ENCODE measurements at regions not wholly inside any gene's neighbourhood (a gene's known extent, or its start where the extent isn't known, plus 50 kb on each side); places are given as distances from the start of the nearest gene placed in this dataset.
A peak's percentile ranks its signal among the peaks of the same experiment; 100 is the strongest.

- no peaks in the 10 kb centered on the region for H3K36me3 ChIP-seq (ENCODE audit: control insufficient read depth, insufficient read depth, low read length)
- no peak overlapping the region for H3K27ac ChIP-seq (ENCODE audit: insufficient read depth, low read length)
- H3K79me2 ChIP-seq (ENCODE audit: control insufficient read depth, insufficient read depth, low read length), result no peaks in the 10 kb centered on the region
- no peak for TF ChIP-seq CTCF (conservative IDR thresholded peaks at IDR 0.05 in 1 of 2, IDR thresholded peaks at IDR 0.05 in 1 of 2; ENCODE audit: low read depth in 1 of 2, low read length in 2 of 2)
- TF ChIP-seq EZH2 (IDR thresholded peaks at IDR 0.05; ENCODE audit: low read length, missing control alignments), result no peak
- H2AFZ ChIP-seq (ENCODE audit: low read length), result no peak overlapping the region
- no peaks in the 10 kb centered on the region for H3K9me3 ChIP-seq (ENCODE audit: control insufficient read depth, insufficient read depth, low read depth, low read length)
- no peak overlapping the region for H3K9ac ChIP-seq (ENCODE audit: insufficient read depth, low read length)
- no peaks in the 10 kb centered on the region for H3K27me3 ChIP-seq (ENCODE audit: control insufficient read depth, insufficient read depth, low read length)
- H3K4me2 ChIP-seq (ENCODE audit: extremely low read depth, insufficient read depth, low read length), result no peak overlapping the region
- H4K20me1 ChIP-seq (ENCODE audit: control insufficient read depth, extremely low read depth, insufficient read depth, low read length), result no peaks in the 10 kb centered on the region
- H3K4me3 ChIP-seq (replicated peaks in 1 of 4; ENCODE audit: control extremely low read depth in 1 of 4, insufficient read depth in 1 of 4, low read depth in 3 of 4, low read length in 4 of 4), result no peak overlapping the region
- no peak for DNase-seq (ENCODE audit: low read depth in 2 of 2)
- H3K4me1 ChIP-seq (ENCODE audit: control insufficient read depth, extremely low read depth, insufficient read depth, low read length), result no peaks in the 10 kb centered on the region
Observed at GRCh38 chr3:20403986-20404740, 218.2 kb upstream of the SGO1 start.

GRCh38 chr3:20401253-20401652 lies 215.2 kb upstream of the SGO1 start:
- TF ChIP-seq CTCF (conservative IDR thresholded peaks at IDR 0.05 in 1 of 2, IDR thresholded peaks at IDR 0.05 in 1 of 2; ENCODE audit: low read depth in 1 of 2, low read length in 2 of 2) (no peak), EZH2 (IDR thresholded peaks at IDR 0.05; ENCODE audit: low read length, missing control alignments) (no peak)
- Histone ChIP-seq H3K4me1 (ENCODE audit: control insufficient read depth, extremely low read depth, insufficient read depth, low read length) (no peaks in the 10 kb centered on the region), H3K27me3 (ENCODE audit: control insufficient read depth, insufficient read depth, low read length) (no peaks in the 10 kb centered on the region), H3K4me3 (replicated peaks in 1 of 4; ENCODE audit: control extremely low read depth in 1 of 4, insufficient read depth in 1 of 4, low read depth in 3 of 4, low read length in 4 of 4) (no peak overlapping the region), H3K79me2 (ENCODE audit: control insufficient read depth, insufficient read depth, low read length) (no peaks in the 10 kb centered on the region), H3K36me3 (ENCODE audit: control insufficient read depth, insufficient read depth, low read length) (no peaks in the 10 kb centered on the region), H3K4me2 (ENCODE audit: extremely low read depth, insufficient read depth, low read length) (no peak overlapping the region), H3K27ac (ENCODE audit: insufficient read depth, low read length) (no peak overlapping the region), H4K20me1 (ENCODE audit: control insufficient read depth, extremely low read depth, insufficient read depth, low read length) (no peaks in the 10 kb centered on the region), H3K9ac (ENCODE audit: insufficient read depth, low read length) (no peak overlapping the region), H3K9me3 (ENCODE audit: control insufficient read depth, insufficient read depth, low read depth, low read length) (no peaks in the 10 kb centered on the region), H2AFZ (ENCODE audit: low read length) (no peak overlapping the region)
- DNase-seq (ENCODE audit: low read depth in 2 of 2), result peak in 1 of 2 donors; percentile 69

- no peak overlapping the region for H3K4me2 ChIP-seq (ENCODE audit: extremely low read depth, insufficient read depth, low read length)
- H3K27me3 ChIP-seq (ENCODE audit: control insufficient read depth, insufficient read depth, low read length), result no peaks in the 10 kb centered on the region
- TF ChIP-seq EZH2 (IDR thresholded peaks at IDR 0.05; ENCODE audit: low read length, missing control alignments) (no peak), CTCF (conservative IDR thresholded peaks at IDR 0.05 in 1 of 2, IDR thresholded peaks at IDR 0.05 in 1 of 2; ENCODE audit: low read depth in 1 of 2, low read length in 2 of 2) (no peak)
- H2AFZ ChIP-seq (ENCODE audit: low read length), result no peak overlapping the region
- H3K9me3 ChIP-seq (ENCODE audit: control insufficient read depth, insufficient read depth, low read depth, low read length), result no peaks in the 10 kb centered on the region
- H3K4me3 ChIP-seq (replicated peaks in 1 of 4; ENCODE audit: control extremely low read depth in 1 of 4, insufficient read depth in 1 of 4, low read depth in 3 of 4, low read length in 4 of 4), result no peak overlapping the region
- H3K4me1 ChIP-seq (ENCODE audit: control insufficient read depth, extremely low read depth, insufficient read depth, low read length), result no peaks in the 10 kb centered on the region
- H3K9ac ChIP-seq (ENCODE audit: insufficient read depth, low read length), result no peak overlapping the region
- no peaks in the 10 kb centered on the region for H4K20me1 ChIP-seq (ENCODE audit: control insufficient read depth, extremely low read depth, insufficient read depth, low read length)
- DNase-seq (ENCODE audit: low read depth in 2 of 2), result no peak
- no peak overlapping the region for H3K27ac ChIP-seq (ENCODE audit: insufficient read depth, low read length)
- H3K79me2 ChIP-seq (ENCODE audit: control insufficient read depth, insufficient read depth, low read length), result no peaks in the 10 kb centered on the region
- H3K36me3 ChIP-seq (ENCODE audit: control insufficient read depth, insufficient read depth, low read length), result no peaks in the 10 kb centered on the region
Observed at GRCh38 chr3:20400686-20401085, 214.7 kb upstream of the SGO1 start.

Data from fibroblast of lung (primary cell).